Stomach smooth muscle (tissue), 2 donors: ENCODE measurements at regions not wholly inside any gene's neighbourhood (a gene's known extent, or its start where the extent isn't known, plus 50 kb on each side); places are given as distances from the start of the nearest gene placed in this dataset.

Experiments
- H3K27ac ChIP-seq: one replicate; pipeline ENCODE4 v1.7.0; 2013; ENCODE audit warnings: mild to moderate bottlenecking, low read length, inconsistent platforms
- H3K27me3 ChIP-seq, 2 donors: one replicate each; pipeline ENCODE4 v1.7.0; 2013; ENCODE audit warnings: low read length in 2 of 2; ENCODE audit not compliant: insufficient read depth in 2 of 2, control insufficient read depth in 1 of 2
- H3K36me3 ChIP-seq, 2 donors: one replicate each; pipeline ENCODE4 v1.7.0; 2013; ENCODE audit warnings: low read length in 2 of 2; ENCODE audit not compliant: control insufficient read depth in 2 of 2, insufficient read depth in 2 of 2
- H3K4me1 ChIP-seq: one replicate; pipeline ENCODE4 v1.7.0; 2013; ENCODE audit warnings: low read length; ENCODE audit not compliant: control insufficient read depth, insufficient read depth
- H3K4me3 ChIP-seq, 2 donors: one replicate each; pipeline ENCODE4 v1.7.0; 2013; ENCODE audit warnings: low read length in 2 of 2
- H3K9ac ChIP-seq, 2 donors: one replicate each; pipeline ENCODE4 v1.7.0; 2013; ENCODE audit warnings: low read length in 2 of 2, mild to moderate bottlenecking in 1 of 2
- H3K9me3 ChIP-seq, 2 donors: one replicate each; pipeline ENCODE4 v1.7.0; 2013; ENCODE audit warnings: low read length in 2 of 2; ENCODE audit not compliant: control insufficient read depth in 2 of 2
- donor health status: healthy.
- donor health status: Pancreatic carcinoma.

DNA sequence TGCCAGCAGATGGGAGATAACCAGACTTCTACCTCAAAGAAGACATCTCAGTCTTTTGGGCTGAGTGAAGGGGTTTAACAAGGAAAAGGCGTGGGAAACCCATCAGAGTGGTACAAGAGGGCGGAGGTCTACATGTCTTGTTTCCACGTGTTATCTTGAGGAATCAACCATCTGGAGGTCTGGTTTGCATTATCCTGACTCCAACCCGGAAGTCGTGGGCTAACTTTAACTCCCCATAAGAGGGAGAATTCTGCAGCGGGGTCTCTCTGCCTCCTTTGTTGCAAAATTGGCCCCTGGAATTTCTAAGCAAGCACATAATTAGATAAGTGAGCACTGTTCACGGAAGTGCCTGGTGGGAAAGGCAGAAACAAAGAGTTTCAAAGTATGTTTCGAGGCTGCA is 398.7 kb upstream of the C16orf82 start:
- Histone ChIP-seq H3K27me3 (no peaks in the 10 kb centered on the region), H3K9ac (no peak overlapping the region)

DNA sequence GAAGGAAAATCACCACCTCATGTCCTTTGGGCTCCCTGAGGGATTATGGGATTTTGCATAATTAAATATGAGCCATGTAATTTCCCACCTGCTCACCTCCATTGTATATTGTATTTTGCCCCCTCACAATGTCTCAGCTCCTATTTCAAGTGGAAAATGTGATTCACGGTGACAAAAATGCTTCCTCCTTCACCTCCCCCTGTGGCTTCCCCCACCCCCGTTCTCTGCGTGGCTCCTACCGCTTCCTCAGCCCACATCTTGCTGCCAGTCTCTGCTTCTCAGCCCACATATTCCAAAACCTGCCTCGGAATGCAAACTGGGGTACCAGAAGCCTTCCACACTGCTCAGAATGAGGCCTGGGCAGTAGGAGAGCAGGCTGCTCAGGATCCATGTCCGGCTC is 394.5 kb upstream of the C16orf82 start:
- Histone ChIP-seq H3K27ac (no peak overlapping the region), H3K9ac (no peak overlapping the region), H3K4me1 (no peaks in the 10 kb centered on the region), H3K9me3 (peaks cover 4 to 7% of the 10 kb centered on the region in 2 donors), H3K36me3 (no peaks in the 10 kb centered on the region), H3K27me3 (no peaks in the 10 kb centered on the region), H3K4me3 (no peak overlapping the region)

More for the DNA sequence above, 398.7 kb upstream of the C16orf82 start:
- H3K9me3 ChIP-seq = peaks cover 0 to 6% of the 10 kb centered on the region in 2 donors
- no peaks in the 10 kb centered on the region for H3K4me1 ChIP-seq
- H3K27ac ChIP-seq = no peak overlapping the region
- no peak overlapping the region for H3K4me3 ChIP-seq
- no peaks in the 10 kb centered on the region for H3K36me3 ChIP-seq

DNA sequence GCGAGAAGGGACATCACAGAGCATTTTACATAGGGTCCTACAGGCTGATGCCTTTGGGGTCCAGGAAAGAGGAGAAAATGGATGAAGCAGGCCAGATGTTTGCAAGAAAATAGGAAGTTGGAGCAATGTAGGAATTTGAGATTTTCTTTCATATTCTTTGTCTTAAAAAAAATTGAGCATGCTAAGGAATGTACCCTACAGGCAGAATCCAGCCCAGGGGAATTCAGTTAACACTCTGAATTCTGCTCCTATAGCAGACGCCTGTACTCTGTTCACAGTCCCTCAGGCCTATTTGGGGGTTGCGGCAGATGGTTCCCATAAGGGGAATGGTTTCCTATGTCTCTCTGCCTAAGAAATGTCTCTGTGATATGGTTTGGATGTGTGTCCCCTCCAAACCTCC is 393.7 kb upstream of the C16orf82 start:
- no peaks in the 10 kb centered on the region for H3K4me1 ChIP-seq
- H3K36me3 ChIP-seq = no peaks in the 10 kb centered on the region

DNA sequence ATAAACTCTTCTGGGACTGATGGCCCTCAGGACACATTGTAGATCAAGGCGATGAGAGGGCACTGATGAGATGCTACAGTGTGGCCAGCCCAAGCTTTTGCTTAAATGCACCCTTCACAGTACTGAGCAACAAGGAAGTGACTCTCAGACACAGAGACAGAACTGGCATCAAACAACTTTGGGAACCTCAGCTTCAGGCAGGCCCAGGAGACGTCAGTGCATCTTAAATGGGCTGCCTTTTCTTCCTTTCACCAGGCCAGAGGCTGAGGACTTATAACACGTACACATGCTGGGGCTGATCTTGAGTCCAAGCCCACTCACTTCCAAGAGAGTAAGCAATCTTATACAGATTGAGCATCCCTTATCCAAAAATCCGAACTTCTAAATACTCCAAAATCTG is 386.1 kb upstream of the C16orf82 start:
- H3K27me3 ChIP-seq = no peaks in the 10 kb centered on the region
- no peak overlapping the region for H3K4me3 ChIP-seq
- no peaks in the 10 kb centered on the region for H3K9me3 ChIP-seq
- no peak overlapping the region for H3K9ac ChIP-seq
- H3K4me1 ChIP-seq = no peaks in the 10 kb centered on the region
- no peak overlapping the region for H3K27ac ChIP-seq
- H3K36me3 ChIP-seq = no peaks in the 10 kb centered on the region

More for the DNA sequence above, 393.7 kb upstream of the C16orf82 start:
- Histone ChIP-seq H3K4me3 (no peak overlapping the region), H3K27me3 (no peaks in the 10 kb centered on the region), H3K9me3 (peaks cover 4 to 7% of the 10 kb centered on the region in 2 donors), H3K27ac (no peak overlapping the region), H3K9ac (no peak overlapping the region)

DNA sequence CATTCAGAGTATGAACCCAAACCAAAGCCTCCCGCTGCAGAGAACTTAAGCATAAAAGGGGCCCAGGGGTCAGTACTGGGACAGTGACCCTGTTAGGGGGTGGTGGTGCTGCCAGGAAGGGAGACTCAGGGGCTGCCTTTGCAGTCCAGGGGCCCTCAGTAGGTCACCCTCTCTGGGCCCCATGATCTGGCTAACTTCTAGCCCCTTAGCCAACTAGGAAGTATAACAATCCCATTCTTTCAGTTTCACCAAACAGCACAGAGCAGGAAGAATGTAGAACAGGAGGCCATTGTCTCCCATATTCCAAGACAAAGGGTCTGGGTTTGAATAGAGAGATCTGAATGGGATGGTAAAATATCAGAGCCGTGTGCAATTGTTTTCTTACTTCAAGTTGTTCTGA is 378.6 kb upstream of the C16orf82 start:
- H3K27me3 ChIP-seq = no peaks in the 10 kb centered on the region
- no peak overlapping the region for H3K4me3 ChIP-seq
- H3K27ac ChIP-seq = no peak overlapping the region
- no peaks in the 10 kb centered on the region for H3K4me1 ChIP-seq
- H3K9ac ChIP-seq = no peak overlapping the region
- H3K9me3 ChIP-seq = peaks cover 4 to 8% of the 10 kb centered on the region in 2 donors
- no peaks in the 10 kb centered on the region for H3K36me3 ChIP-seq

DNA sequence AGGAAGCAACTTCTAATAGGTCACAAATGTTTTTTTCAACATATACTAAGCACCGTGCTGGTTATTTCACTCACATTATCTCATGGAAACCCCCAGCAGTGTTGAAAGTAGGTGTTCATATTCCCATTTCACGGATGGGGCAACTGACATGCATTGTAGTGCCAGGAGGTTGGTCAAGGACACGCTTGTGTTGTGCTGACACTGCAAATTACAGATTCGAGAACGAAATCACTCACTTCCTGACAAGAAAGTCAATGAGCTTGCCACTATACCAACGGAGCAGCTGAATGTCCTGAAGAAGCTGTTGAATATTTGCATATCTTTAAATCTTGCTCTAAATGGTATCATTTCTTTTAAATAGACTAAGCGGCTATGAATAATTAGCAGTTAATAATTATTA is 378.0 kb upstream of the C16orf82 start:
- Histone ChIP-seq H3K4me1 (no peaks in the 10 kb centered on the region), H3K27me3 (no peaks in the 10 kb centered on the region), H3K4me3 (no peak overlapping the region), H3K27ac (no peak overlapping the region), H3K9ac (no peak overlapping the region), H3K9me3 (peaks cover 4 to 8% of the 10 kb centered on the region in 2 donors), H3K36me3 (no peaks in the 10 kb centered on the region)

DNA sequence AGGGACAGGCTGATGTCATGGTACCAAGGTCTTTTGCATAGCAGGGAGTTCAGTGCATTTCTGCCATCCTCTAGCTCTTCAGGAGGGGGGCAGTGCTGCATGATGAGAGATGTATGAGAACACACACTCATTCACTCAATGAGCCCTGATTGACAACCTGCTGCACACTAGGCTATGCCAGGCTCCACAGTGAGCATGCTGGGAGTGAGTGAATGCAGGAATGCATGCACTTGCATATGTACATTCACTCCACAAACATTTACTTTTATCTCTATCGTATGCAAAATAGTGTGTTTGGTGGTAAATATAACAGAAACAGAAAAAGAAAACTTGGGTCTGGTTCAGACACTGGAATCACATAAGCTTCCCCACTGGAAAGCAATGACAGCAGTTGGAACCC is 374.1 kb upstream of the C16orf82 start:
- H3K27ac ChIP-seq = no peak overlapping the region
- H3K4me3 ChIP-seq = no peak overlapping the region
- no peaks in the 10 kb centered on the region for H3K4me1 ChIP-seq
- H3K27me3 ChIP-seq = no peaks in the 10 kb centered on the region
- H3K9ac ChIP-seq = no peak overlapping the region
- H3K9me3 ChIP-seq = peaks cover 0 to 4% of the 10 kb centered on the region in 2 donors
- H3K36me3 ChIP-seq = no peaks in the 10 kb centered on the region

DNA sequence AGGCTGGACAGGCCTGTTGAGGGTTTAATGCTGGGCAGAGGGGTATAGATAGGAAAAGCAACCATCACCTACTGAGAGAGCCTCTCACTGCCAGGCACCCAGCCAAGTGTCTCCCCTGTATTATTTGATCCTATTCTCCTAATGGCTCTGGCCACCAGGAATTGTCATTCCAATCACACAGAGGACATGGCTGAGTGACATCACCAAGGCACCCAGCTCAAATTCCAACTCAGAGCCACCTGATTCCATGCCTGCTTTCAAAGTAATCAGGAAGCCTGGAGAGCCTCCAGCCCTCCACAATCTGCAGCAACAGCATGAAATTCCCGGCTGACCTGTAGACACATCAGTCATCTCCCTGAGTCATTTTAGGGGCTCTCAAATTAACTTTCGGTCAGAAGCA is 368.9 kb upstream of the C16orf82 start:
- no peaks in the 10 kb centered on the region for H3K27me3 ChIP-seq
- H3K36me3 ChIP-seq = no peaks in the 10 kb centered on the region
- peaks cover 0 to 4% of the 10 kb centered on the region in 2 donors for H3K9me3 ChIP-seq
- H3K9ac ChIP-seq = no peak overlapping the region
- no peak overlapping the region for H3K27ac ChIP-seq
- H3K4me1 ChIP-seq = no peaks in the 10 kb centered on the region
- no peak overlapping the region for H3K4me3 ChIP-seq

DNA sequence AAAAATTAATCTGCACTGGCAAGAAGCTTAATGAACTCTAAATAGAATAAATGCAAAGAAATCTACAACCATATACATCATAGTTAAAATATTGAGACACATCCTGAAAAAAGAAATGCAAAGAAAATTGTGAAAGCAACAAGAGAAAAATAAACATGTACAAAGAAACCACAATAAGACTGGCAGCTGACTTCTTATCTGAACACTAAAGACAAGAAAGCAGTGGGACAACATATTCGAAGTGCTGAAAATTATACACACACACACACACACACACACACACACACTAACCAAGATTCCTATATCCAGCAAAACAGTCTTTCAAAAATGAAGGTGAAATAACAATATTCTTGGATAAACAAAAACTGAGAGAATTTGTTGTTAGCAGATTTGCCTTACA is 366.5 kb upstream of the C16orf82 start:
- H3K9ac ChIP-seq = no peak overlapping the region
- H3K27ac ChIP-seq = no peak overlapping the region
- H3K4me1 ChIP-seq = no peaks in the 10 kb centered on the region
- H3K9me3 ChIP-seq = peaks cover 0 to 4% of the 10 kb centered on the region in 2 donors
- no peaks in the 10 kb centered on the region for H3K36me3 ChIP-seq
- no peaks in the 10 kb centered on the region for H3K27me3 ChIP-seq
- H3K4me3 ChIP-seq = no peak overlapping the region

DNA sequence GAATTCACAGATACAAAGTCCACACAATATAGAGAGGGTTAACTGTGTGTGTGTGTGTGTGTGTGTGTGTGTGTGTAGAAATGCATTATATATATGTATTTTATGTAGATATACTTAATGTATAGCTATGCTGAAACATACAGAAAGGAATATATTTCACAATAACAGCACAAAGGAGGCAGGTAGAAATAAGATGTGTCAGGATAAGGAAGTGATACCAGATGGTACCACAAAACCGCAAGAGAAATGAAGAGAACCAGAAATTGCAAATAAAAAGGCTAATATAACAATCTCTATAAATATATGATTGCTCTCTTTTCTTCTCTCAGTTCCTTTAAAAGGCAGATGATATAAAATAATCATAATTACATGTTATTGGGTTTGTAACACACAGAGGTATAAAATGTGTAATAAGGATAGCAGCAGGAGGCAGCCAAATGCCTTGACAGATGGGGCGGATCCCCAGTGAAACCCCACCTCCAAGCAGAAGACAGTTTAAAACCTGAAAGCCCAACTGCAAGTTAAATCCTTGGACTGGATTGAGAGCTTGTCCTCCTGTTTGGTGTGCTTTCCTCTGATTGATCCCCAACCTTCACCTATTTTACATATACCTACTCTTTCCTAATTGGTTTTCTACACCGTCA is 365.4 kb upstream of the C16orf82 start:
- H3K9me3 ChIP-seq = peaks cover 0 to 4% of the 10 kb centered on the region in 2 donors
- no peak overlapping the region for H3K4me3 ChIP-seq
- no peaks in the 10 kb centered on the region for H3K4me1 ChIP-seq
- no peak overlapping the region for H3K9ac ChIP-seq
- no peaks in the 10 kb centered on the region for H3K36me3 ChIP-seq
- no peak overlapping the region for H3K27ac ChIP-seq
- no peaks in the 10 kb centered on the region for H3K27me3 ChIP-seq

DNA sequence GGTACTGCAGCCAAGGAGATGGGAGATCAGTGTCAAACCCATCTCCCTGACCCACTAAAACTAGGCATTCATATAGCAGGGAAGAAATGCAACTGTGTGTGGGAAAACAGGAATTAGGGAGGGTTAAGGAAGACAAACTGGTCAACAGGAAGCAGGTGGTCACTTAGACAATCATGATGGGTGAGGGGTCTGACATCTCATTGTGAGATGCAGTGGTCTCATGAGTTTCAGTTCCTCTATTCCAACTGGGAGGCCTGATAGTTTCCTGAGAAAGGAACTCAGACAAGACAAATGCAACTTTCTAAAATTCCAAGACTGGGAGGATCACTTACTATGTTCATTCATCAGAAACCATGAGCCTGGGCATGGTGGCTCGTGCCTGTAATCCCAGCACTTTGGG is 361.4 kb upstream of the C16orf82 start:
- Histone ChIP-seq H3K9ac (no peak overlapping the region), H3K36me3 (no peaks in the 10 kb centered on the region), H3K4me1 (no peaks in the 10 kb centered on the region), H3K27me3 (no peaks in the 10 kb centered on the region), H3K9me3 (no peaks in the 10 kb centered on the region), H3K27ac (no peak overlapping the region), H3K4me3 (no peak overlapping the region)
